Esophagus squamous epithelium (tissue), 5 donors: ENCODE measurements at regions not wholly inside any gene's neighbourhood (a gene's known extent, or its start where the extent isn't known, plus 50 kb on each side); places are given as distances from the start of the nearest gene placed in this dataset.

Source experiments
- DNase-seq: peaks from one replicate; lab custom pipeline; 2025; lab: John Stamatoyannopoulos, UW
- H3K27ac ChIP-seq, 4 donors: fragments of 200-600 bp; sonication (generic); one replicate each; pipeline ENCODE4 v1.5.1; 2016 to 2019; ENCODE audit warnings: mild to moderate bottlenecking in 1 of 4
- H3K27me3 ChIP-seq, 4 donors: fragments of 200-600 bp; sonication (generic); 1 replicate in 3 of 4; 2 replicates in 1 of 4; pipeline versions ENCODE4 v1.5.1 to v1.6.0; 2017 to 2021; ENCODE audit warnings: antibody characterized with exemption in 1 of 4
- H3K36me3 ChIP-seq, 3 donors: fragments of 200-600 bp; sonication (generic); one replicate each; pipeline ENCODE4 v1.5.1; 2016 to 2019
- H3K4me1 ChIP-seq, 3 donors: fragments of 200-600 bp; sonication (generic); one replicate each; pipeline ENCODE4 v1.5.1; 2017 to 2019
- H3K4me3 ChIP-seq, 4 donors: fragments of 200-600 bp; sonication (generic); 1 replicate in 3 of 4; 2 replicates in 1 of 4; pipeline ENCODE4 v1.5.1; 2016 to 2019; ENCODE audit warnings: mild to moderate bottlenecking in 2 of 4, moderate library complexity in 1 of 4
- H3K9me3 ChIP-seq, 3 donors: fragments of 200-600 bp; sonication (generic); one replicate each; pipeline ENCODE4 v1.5.1; 2016 to 2019
- CTCF ChIP-seq, 6 experiments: fragments of 450-650 bp in 4 of 6; fragments of 200-600 bp in 2 of 6; sonication (generic) in 2 of 6; IDR thresholded peaks; one replicate each; pipeline ENCODE4 v1.5.1; 2016 to 2019; ENCODE audit warnings: antibody characterized with exemption in 6 of 6, mild to moderate bottlenecking in 4 of 6, moderate library complexity in 4 of 6
- POLR2A ChIP-seq, 4 donors: fragments of 450-650 bp; IDR thresholded peaks; one replicate each; pipeline ENCODE4 v1.6.1; 2017; ENCODE audit warnings: antibody characterized with exemption in 4 of 4, mild to moderate bottlenecking in 4 of 4, moderate library complexity in 3 of 4
- WGBS, 2 donors: methylation state at CpG; one replicate each; pipeline ENCODE4 v1.1.5; 2018; 5-methylcytosine and 5-hydroxymethylcytosine counted together
- intact Hi-C: fragments of 100-400 bp; cut with DNase I; formaldehyde crosslinking; loops from one replicate; pipeline ENCODE4 v1.15.0; 2022
- donor health status: DM: yes; HTN: yes; CAD: no.

DNA sequence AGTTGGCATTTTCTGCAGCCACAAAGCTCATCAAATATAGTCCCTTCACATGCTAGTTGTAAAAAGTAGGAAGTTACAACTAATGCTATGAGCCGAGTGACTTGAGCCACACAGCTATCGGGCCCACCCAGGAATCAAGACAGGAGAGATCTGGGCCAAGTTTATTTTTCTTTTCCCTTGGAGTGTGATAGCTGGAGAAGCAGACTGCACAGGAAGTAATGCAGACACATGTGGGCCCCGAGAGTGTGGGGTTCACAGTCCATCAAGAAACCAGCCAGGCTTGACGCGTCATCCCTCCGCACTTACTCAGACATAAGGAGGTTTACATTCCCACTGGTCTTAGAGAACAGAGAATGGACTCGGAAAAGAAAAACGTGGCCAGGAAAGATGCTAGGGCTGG, 403.1 kb upstream of the CDH11 start:
- WGBS, 2 donors: 45 to 75% methylated on average over 8 of the region's 8 CpGs
- no peaks in the 10 kb centered on the region for H3K4me1 ChIP-seq
- intact Hi-C loops: no loop called here
- no peak for DNase-seq
- H3K27ac ChIP-seq: no peak overlapping the region
- H3K27me3 ChIP-seq: no peaks in the 10 kb centered on the region
- no peak overlapping the region for H3K4me3 ChIP-seq
- TF ChIP-seq CTCF (IDR thresholded peaks at IDR 0.05) (no peak), POLR2A (IDR thresholded peaks at IDR 0.05) (no peak)
- no peaks in the 10 kb centered on the region for H3K36me3 ChIP-seq
- H3K9me3 ChIP-seq: no peaks in the 10 kb centered on the region

DNA sequence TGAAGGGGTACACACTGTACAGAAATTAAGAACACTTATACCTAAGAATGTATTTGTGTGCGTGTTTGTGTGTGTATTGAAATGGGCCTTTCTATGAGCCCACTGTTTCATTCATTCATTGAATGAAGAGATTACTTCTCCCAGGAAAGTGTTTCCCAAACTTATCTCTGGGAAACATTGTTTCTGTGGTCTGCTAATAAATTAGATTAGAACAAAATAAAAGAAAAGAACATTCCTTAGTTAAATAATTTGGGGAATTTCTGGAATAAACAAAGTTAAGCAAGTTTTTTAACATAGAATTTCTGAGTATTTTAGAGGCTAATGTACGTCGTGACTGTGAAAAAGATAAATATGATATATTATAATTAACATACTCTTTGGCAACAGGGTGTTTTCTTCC, 402.4 kb upstream of the CDH11 start:
- TF ChIP-seq POLR2A (IDR thresholded peaks at IDR 0.05) (no peak), CTCF (IDR thresholded peaks at IDR 0.05) (no peak)
- no peaks in the 10 kb centered on the region for H3K4me1 ChIP-seq
- H3K36me3 ChIP-seq: no peaks in the 10 kb centered on the region
- no peak overlapping the region for H3K4me3 ChIP-seq
- DNase-seq: no peak
- H3K9me3 ChIP-seq: no peaks in the 10 kb centered on the region
- intact Hi-C loops: no loop called here
- H3K27ac ChIP-seq: no peak overlapping the region
- 72% methylated on average over 3 of the region's 3 CpGs for WGBS, 2 donors
- H3K27me3 ChIP-seq: no peaks in the 10 kb centered on the region

GRCh38 chr16:65523283-65523944, 401.6 kb upstream of the CDH11 start:
- Histone ChIP-seq H3K27me3 (no peaks in the 10 kb centered on the region), H3K4me1 (no peaks in the 10 kb centered on the region), H3K9me3 (no peaks in the 10 kb centered on the region), H3K27ac (no peak overlapping the region), H3K4me3 (no peak overlapping the region), H3K36me3 (no peaks in the 10 kb centered on the region)
- 75 to 83% methylated on average over 5 of the region's 5 CpGs for WGBS, 2 donors
- DNase-seq: no peak
- TF ChIP-seq CTCF (IDR thresholded peaks at IDR 0.05) (no peak), POLR2A (IDR thresholded peaks at IDR 0.05) (no peak)
- intact Hi-C loops: no loop called here

DNA sequence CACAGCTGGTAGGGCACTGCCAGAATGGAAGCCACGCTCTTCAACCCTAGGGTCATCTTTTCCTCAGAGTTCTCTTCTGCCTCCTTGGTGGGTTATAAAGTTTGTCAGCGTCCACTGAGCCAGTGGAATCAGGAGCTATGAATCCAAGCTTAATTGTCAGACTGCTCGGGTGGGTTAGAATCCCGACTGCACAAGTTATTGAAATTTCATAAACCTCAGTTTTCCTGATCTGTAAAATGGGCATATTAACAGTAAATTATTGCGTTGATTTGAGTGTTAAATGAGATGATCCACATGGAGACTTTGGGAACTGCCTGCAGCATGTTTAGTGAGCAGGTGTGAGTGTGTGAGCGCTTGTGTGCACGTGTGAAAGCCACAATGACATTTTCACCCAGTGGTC, 400.5 kb upstream of the CDH11 start:
- Histone ChIP-seq H3K27ac (no peak overlapping the region), H3K4me3 (no peak overlapping the region), H3K27me3 (no peaks in the 10 kb centered on the region), H3K36me3 (no peaks in the 10 kb centered on the region), H3K4me1 (no peaks in the 10 kb centered on the region), H3K9me3 (no peaks in the 10 kb centered on the region)
- TF ChIP-seq CTCF (IDR thresholded peaks at IDR 0.05): no peak
- TF ChIP-seq POLR2A (IDR thresholded peaks at IDR 0.05): no peak
- 84 to 86% methylated on average over 7 of the region's 7 CpGs for WGBS, 2 donors
- intact Hi-C loops: no loop called here
- DNase-seq: no peak

GRCh38 chr16:65521633-65522328, 399.9 kb upstream of the CDH11 start:
- Histone ChIP-seq H3K27me3 (no peaks in the 10 kb centered on the region), H3K4me3 (no peak overlapping the region), H3K36me3 (no peaks in the 10 kb centered on the region), H3K27ac (no peak overlapping the region), H3K4me1 (no peaks in the 10 kb centered on the region), H3K9me3 (no peaks in the 10 kb centered on the region)
- intact Hi-C loops: no loop called here
- WGBS, 2 donors: 47 to 50% methylated on average over 10 of the region's 10 CpGs
- TF ChIP-seq POLR2A (IDR thresholded peaks at IDR 0.05): no peak
- no peak for TF ChIP-seq CTCF (IDR thresholded peaks at IDR 0.05)
- DNase-seq: no peak
